ENCODE measurements at regions not wholly inside any gene's neighbourhood (a gene's known extent, or its start where the extent isn't known, plus 50 kb on each side); places are given as distances from the start of the nearest gene placed in this dataset.

- no peak for FAIRE-seq
Observed at GRCh38 chr14:34035177-34035933, 84.5 kb upstream of the EGLN3 start.

- FAIRE-seq: no peak
Observed at GRCh38 chr14:34034447-34035176, 83.7 kb upstream of the EGLN3 start.

- no peak for FAIRE-seq
Observed at GRCh38 chr14:34032720-34033119, 81.8 kb upstream of the EGLN3 start.

GRCh38 chr14:34030864-34031263 lies 80.0 kb upstream of the EGLN3 start:
- FAIRE-seq: no peak

- FAIRE-seq: no peak
Observed at GRCh38 chr14:34029921-34030334, 79.1 kb upstream of the EGLN3 start.

- no peak for FAIRE-seq
Observed at GRCh38 chr14:34027990-34028495, 77.2 kb upstream of the EGLN3 start.

GRCh38 chr14:34027130-34027989 lies 76.5 kb upstream of the EGLN3 start:
- no peak for FAIRE-seq

GRCh38 chr14:34025325-34026017 lies 74.6 kb upstream of the EGLN3 start:
- no peak for FAIRE-seq

GRCh38 chr14:34024768-34025144 lies 73.9 kb upstream of the EGLN3 start:
- no peak for FAIRE-seq

GRCh38 chr14:34023824-34024767 lies 73.2 kb upstream of the EGLN3 start:
- FAIRE-seq: no peak

- no peak for FAIRE-seq
Observed at GRCh38 chr14:34021096-34021495, 70.2 kb upstream of the EGLN3 start.

- no peak for FAIRE-seq
Observed at GRCh38 chr14:34020014-34020413, 69.1 kb upstream of the EGLN3 start.

- FAIRE-seq: no peak
Observed at GRCh38 chr14:34018564-34019244, 67.8 kb upstream of the EGLN3 start.

- no peak for FAIRE-seq
Observed at GRCh38 chr14:34018125-34018524, 67.3 kb upstream of the EGLN3 start.

- no peak for FAIRE-seq
Observed at GRCh38 chr14:34015383-34015782, 64.5 kb upstream of the EGLN3 start.

- FAIRE-seq: no peak
Observed at GRCh38 chr14:34014936-34015335, 64.1 kb upstream of the EGLN3 start.

- no peak for FAIRE-seq
Observed at GRCh38 chr14:34013721-34014060, 62.8 kb upstream of the EGLN3 start.

GRCh38 chr14:34012978-34013720 lies 62.3 kb upstream of the EGLN3 start:
- FAIRE-seq: no peak

GRCh38 chr14:34012369-34012768 lies 61.5 kb upstream of the EGLN3 start:
- no peak for FAIRE-seq

GRCh38 chr14:34009956-34010355 lies 59.1 kb upstream of the EGLN3 start:
- FAIRE-seq: no peak
